Posterior cingulate gyrus (tissue), 11 donors: ENCODE measurements at regions not wholly inside any gene's neighbourhood (a gene's known extent, or its start where the extent isn't known, plus 50 kb on each side); places are given as distances from the start of the nearest gene placed in this dataset.

Source experiments
- DNase-seq, 10 donors: peaks; one replicate each; pipeline versions ENCODE4 v3.0.0 to v3.0.0-alpha.2; 2020 to 2021; ENCODE audit warnings: mixed read lengths in 3 of 10
- intact Hi-C: fragments of 100-400 bp; cut with DNase I; formaldehyde crosslinking; loops from one replicate; pipeline ENCODE4 v1.15.1; 2023

GRCh38 chr2:181290182-181290581 lies 167.0 kb upstream of the ITGA4 start:
- intact Hi-C loops: no loop called here
- DNase-seq: no peak

GRCh38 chr2:181294979-181295378 lies 162.2 kb upstream of the ITGA4 start:
- DNase-seq: no peak
- intact Hi-C loops: no loop called here

GRCh38 chr2:181300600-181301291 lies 156.4 kb upstream of the ITGA4 start:
- intact Hi-C loops: no loop called here
- no peak for DNase-seq

- intact Hi-C loops: no loop called here
- DNase-seq: no peak
These were observed 153.0 kb upstream of the ITGA4 start for GRCh38 chr2:181304011-181304844.

GRCh38 chr2:181305301-181306123 lies 151.7 kb upstream of the ITGA4 start:
- intact Hi-C loops: no loop called here
- no peak for DNase-seq

GRCh38 chr2:181306785-181307184 lies 150.4 kb upstream of the ITGA4 start:
- intact Hi-C loops: no loop called here
- no peak for DNase-seq

- DNase-seq: no peak
- intact Hi-C loops: no loop called here
These were observed 149.8 kb upstream of the ITGA4 start for GRCh38 chr2:181307203-181307991.

- DNase-seq: no peak
- intact Hi-C loops: no loop called here
These were observed 148.2 kb upstream of the ITGA4 start for GRCh38 chr2:181308766-181309515.

GRCh38 chr2:181309586-181309985 lies 147.6 kb upstream of the ITGA4 start:
- intact Hi-C loops: no loop called here
- no peak for DNase-seq

GRCh38 chr2:181310967-181311366 lies 146.2 kb upstream of the ITGA4 start:
- DNase-seq: no peak
- intact Hi-C loops: no loop called here

- DNase-seq: no peak
- intact Hi-C loops: no loop called here
These were observed 145.3 kb upstream of the ITGA4 start for GRCh38 chr2:181311837-181312236.

GRCh38 chr2:181312515-181312927 lies 144.7 kb upstream of the ITGA4 start:
- no peak for DNase-seq
- intact Hi-C loops: no loop called here

GRCh38 chr2:181313845-181314244 lies 143.3 kb upstream of the ITGA4 start:
- no peak for DNase-seq
- intact Hi-C loops: no loop called here

GRCh38 chr2:181314551-181314950 lies 142.6 kb upstream of the ITGA4 start:
- intact Hi-C loops: no loop called here

GRCh38 chr2:181317511-181317910 lies 139.7 kb upstream of the ITGA4 start:
- intact Hi-C loops: no loop called here
- DNase-seq: no peak

More at GRCh38 chr2:181314551-181314950, 142.6 kb upstream of the ITGA4 start:
- no peak for DNase-seq

GRCh38 chr2:181318504-181319280 lies 138.5 kb upstream of the ITGA4 start:
- no peak for DNase-seq
- intact Hi-C loops: no loop called here

GRCh38 chr2:181319286-181319685 lies 137.9 kb upstream of the ITGA4 start:
- no peak for DNase-seq
- intact Hi-C loops: no loop called here

- no peak for DNase-seq
- intact Hi-C loops: no loop called here
These were observed 136.5 kb upstream of the ITGA4 start for GRCh38 chr2:181320638-181321037.

GRCh38 chr2:181324912-181325311 lies 132.3 kb upstream of the ITGA4 start:
- intact Hi-C loops: no loop called here
- no peak for DNase-seq
